ENCODE measurements at regions not wholly inside any gene's neighbourhood (a gene's known extent, or its start where the extent isn't known, plus 50 kb on each side); places are given as distances from the start of the nearest gene placed in this dataset.

DNA sequence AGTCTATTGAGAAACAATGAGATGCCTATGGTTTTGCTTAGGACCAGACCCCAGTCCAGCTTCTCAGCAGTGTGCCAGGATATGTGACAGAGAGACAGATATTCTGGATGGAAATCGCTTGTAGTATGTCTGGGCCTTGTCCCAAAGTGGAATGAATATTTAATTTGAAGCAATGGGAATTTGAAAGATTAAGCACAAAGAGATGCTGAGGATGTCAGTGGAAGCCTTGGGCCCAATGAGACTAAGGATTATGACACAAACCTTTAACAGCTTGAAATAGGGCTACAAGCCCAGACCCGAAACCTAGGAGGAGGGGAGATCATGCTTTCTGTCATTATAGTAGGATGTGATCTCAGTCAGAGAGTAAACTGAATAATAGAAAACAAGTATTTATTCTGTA lies 459.2 kb downstream of the FAT4 start:
- TF ChIP-seq CTCF (conservative IDR thresholded peaks at IDR 0.05 in 1 of 2, IDR thresholded peaks at IDR 0.05 in 1 of 2; ENCODE audit: low read depth in 1 of 2, low read length in 2 of 2) (no peak), EZH2 (IDR thresholded peaks at IDR 0.05; ENCODE audit: low read length, missing control alignments) (no peak)

Data from fibroblast of lung (primary cell).